Activated CD8-positive, alpha-beta memory T cell treated with anti-CD3 and anti-CD28 coated beads for 24 hours (primary cell): ENCODE measurements at regions not wholly inside any gene's neighbourhood (a gene's known extent, or its start where the extent isn't known, plus 50 kb on each side); places are given as distances from the start of the nearest gene placed in this dataset.
"Not testable (repeated sequence)": the region's sequence is repeated elsewhere in the genome, so short reads cannot be mapped to it uniquely, and the experiment has no call there.

Source experiments
- DNase-seq: peaks from one replicate; pipeline ENCODE4 v3.0.0-alpha.2; 2020

DNA sequence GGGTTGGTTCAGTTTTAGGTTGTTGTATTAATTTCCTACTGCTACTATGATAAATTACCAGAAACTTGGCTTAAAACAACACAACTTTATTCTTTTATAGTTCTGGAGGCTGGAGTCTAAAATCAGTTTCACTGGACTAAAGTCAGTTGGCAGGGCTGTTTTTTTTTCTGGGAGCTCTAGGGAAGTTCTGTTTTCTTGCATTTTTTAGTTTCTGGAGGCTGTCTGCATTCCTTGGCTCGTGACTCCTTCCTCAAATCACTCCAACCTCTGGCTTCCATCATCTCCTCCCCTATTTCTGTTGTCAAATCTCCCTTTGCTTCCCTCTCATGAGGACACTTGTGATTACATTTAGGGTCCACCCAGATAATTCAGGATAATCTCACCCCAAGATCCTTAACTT lies 51.3 kb upstream of the SUB1 start:
- DNase-seq: no peak

DNA sequence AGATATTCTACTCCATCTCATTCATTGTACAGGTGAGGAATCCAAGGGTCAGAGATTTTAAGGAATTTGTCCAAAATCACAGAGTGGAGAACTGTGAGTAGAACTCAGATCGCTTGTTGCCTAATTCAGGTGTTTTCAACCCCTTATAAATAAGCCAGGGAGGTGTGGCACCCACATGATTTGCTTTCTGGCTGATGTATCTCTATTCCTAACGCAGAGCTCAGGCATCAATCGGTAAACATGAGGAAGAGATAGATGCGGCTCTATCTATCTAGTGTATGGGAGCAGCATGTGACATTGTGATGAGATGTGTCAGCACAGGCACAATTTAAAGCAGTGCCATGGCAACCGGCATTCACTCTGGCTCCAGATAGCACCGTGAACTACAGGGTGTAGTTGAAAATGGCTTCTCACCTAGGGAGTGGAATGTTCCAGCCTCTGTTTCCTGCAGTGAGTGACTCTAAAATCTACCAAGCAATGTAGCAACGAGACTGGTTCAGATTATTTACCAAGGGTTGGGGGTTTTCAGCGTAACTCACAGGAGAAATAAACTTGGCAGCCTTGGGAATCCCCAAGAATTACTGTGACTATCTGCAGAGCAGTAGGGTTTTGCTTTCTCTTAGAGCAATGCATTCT lies 53.4 kb upstream of the SUB1 start:
- DNase-seq: peak; percentile 72

DNA sequence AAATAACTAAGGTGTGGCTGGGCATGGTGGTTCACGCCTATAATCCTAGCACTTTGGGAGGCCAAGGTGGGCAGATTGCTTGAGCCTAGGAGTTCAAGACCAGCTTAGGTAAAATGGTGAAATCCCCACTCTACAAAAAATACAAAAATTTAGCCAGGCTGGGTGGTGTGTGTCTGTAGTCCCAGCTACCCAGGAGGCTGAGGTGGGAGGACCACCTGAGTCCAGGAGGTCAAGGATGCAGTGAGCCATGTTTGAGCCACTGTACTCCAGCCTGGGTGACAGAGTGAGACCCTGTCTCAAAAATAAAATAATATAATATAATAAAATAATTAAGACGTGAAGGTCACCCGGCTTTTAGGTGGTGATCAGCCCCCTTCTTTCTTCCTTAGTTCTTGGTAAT lies 58.0 kb upstream of the SUB1 start:
- not testable (repeated sequence) for DNase-seq

DNA sequence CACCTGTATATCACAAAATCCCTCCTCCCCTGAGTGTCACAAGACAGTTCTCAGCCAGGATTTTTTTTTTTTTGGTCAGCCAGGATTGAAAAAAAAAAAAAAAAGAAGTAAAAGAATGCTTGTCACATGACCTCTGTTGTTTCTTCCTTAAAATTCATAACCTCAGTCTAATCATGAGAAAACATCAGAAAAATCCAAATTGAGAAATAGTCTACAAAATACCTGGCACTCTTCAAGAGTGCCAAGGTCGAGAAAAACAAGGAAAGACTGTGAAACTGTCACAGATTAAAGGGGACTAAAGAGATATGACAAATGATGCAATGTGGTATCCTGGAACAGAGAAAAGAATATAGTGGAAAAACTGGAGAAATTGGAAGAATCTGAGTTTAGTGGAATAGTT lies 58.5 kb upstream of the SUB1 start:
- no peak for DNase-seq

DNA sequence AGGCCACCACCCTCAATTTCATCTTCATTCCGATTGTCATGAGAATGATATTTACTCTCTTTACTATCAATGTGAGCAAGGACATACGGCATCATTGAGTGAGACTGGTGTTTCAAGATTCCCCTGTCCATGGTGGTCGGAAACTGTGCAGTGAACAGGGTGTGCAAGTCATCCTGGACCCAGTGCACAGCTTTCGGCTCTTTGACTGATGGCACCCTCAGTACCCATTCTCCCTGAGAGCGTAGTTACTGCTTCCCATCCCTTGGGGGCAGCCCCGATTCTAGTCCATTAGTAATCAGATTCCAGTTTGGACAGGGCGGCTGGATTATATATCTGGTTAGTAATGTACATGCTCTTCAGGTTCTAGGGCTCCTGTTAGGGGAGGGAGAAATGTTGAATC lies 61.7 kb upstream of the SUB1 start:
- no peak for DNase-seq

DNA sequence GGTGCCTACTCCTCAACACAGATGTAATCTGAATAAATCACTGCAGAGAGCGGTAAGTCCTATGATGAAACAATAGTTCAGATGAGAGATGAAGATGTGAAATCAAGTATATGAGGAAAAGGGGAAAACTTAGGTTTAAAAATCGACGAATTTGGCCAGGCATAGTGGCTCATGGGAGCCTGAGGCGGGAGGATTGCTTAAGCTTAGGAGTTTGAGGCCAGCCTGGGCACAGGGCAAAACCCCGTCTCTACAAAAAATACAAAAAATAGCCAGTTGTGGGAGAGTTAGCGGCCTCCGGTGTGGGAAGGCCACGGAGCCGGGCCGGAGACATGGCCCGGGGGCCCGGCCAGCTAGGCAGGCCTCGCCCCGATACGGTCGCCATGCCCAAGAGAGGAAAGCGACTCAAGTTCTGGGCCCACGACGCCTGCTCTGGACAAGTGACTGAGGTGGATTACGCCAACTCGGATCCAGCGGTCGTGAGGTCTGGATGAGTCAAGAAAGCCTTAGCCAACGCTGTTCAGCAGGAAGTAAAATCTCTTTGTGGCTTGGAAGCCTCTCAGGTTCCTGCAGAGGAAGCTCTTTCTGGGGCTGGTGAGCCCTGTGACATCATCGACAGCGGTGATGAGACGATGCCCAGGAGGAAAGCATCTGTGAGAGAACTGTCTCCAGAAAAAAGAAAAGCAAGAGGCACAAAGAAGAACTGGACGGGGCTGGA lies 62.8 kb upstream of the SUB1 start:
- no peak for DNase-seq

DNA sequence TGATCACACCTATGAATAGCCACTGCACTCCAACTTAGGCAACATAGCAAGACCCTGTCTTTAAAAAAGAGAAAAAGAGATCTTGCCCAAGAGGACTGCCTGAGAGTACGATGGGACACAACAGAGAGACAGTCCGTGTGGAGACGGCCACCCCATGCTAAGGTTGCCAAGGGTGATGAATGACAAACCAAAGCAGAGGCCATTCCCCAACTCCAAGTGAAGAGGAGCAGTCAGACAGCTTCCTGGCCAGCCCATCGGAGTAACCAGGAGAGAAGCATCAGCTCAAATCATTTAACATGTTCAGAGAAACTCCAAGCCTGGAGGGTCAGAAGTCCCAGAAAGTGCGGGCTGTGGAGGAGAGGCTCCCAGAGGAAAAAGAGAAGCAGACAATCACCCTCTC lies 63.9 kb upstream of the SUB1 start:
- no peak for DNase-seq

DNA sequence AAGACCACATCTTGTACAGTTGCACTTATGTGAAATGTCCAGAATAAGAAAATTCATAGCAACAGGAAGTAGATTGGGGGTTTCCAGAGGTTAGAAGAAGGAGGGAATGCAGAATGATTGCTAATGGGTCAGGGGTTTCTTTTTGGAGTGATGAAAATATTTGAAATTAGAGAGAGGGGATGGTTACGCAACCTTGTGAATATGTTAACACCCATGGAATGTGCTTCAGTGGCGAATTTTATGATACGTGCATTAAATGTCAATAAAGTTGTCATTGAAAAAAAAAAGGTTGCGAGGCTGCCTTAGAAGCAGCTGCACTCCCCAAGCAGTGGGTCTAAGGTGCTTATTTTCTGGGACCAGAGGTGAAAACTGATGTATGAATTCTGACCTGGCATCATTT lies 64.4 kb upstream of the SUB1 start:
- DNase-seq: no peak

DNA sequence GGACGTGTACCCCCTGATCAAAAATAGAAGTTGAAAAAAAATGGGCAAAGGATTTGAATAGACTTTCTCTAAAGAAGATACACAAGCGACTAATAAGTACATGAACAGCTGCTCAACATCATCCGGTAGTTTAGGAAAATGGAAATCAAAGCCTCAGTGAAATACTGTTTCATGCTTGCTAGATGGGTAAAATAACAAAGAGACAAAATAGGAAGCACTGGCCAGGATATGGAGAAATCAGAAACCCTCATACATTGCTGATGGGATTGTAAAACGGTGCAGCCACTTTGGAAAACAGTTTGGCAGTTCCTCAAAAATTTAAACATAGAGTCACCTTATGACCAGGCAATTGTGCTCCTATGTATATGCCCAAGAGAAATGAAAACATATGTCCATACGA lies 65.0 kb upstream of the SUB1 start:
- DNase-seq: no peak

DNA sequence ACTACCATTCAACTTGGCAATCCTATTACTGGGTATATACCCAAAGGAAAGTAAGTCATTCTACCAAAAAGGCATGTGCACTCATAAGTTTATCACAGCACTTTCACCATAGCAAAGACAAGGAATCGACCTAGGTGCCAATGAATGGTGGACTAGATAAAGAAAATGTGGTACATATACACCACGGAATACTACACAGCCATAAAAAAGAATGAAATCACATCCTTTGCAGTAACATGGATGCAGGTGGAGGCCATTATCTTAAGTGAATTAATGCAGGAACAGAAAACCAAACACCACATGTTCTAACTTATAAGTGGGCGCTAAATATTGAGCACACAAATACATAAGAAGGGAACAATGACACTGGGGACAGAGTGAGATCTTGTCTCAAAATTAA lies 65.8 kb upstream of the SUB1 start:
- DNase-seq: no peak

DNA sequence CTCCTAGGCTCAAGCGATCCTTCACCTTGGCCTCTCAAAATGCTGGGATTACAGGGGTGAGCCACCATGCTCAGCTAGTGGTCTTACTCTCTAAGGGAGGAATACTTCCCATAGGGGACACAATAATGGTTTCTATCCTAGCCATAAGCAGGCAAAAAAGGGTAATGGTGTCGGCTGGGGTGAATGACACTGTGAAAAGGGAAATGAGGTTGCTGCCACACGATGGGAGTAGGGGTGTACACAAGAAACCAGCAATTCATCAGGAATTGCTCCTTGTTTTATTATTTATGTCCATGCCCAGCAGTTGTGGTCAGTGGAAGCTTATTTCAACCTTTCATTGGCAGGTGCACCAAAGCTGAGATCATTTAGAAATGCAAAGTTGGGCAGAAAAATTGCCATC lies 70.3 kb upstream of the ZFR start:
- DNase-seq: no peak

DNA sequence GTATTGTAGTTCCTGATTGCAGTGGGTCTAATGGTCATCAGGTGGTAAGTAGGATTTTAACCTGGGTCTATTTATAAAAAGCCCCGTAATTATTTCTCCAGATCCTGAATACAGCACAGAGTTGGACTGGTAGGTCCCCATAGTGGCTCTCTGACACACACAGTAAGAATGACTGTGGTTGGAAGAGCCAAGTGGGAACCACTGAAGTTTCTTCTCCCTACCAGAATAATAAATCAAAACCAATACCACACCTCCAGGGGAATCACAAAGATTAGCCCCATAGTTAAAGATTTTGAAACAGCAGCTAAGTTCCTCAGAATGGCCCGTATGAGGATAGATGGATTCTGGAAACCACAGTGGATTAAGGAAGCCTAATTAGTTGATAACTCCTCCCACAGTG lies 68.4 kb upstream of the ZFR start:
- no peak for DNase-seq

DNA sequence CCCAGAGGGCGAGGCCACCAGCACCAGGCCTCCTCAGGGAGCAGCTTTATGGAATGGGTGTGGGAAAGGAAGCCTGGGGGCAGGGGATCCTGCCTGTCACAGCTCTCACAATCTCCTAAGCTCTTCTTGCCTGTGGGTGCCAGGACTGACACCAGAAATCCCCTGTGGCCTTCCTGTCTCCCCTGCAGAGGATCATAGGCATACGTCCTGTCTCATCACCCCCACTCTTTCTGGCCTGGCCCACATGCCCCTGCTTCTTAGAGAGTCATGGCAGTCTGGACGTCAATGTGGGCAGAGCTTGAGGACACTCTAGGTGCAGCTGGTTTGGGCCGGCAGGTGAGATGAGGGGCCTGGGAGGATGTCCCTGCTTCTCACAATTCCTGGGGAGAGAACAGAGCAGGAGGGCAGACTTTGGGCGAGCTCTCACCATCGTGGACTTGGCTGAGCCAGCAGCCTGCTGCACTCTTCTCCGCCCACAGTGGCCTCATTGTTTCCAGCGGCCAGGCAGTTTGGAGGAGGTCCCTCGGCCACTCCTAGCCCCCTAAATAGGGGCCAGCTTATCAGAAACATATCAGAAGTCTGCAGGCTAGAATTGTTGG lies 67.3 kb upstream of the ZFR start:
- no peak for DNase-seq

DNA sequence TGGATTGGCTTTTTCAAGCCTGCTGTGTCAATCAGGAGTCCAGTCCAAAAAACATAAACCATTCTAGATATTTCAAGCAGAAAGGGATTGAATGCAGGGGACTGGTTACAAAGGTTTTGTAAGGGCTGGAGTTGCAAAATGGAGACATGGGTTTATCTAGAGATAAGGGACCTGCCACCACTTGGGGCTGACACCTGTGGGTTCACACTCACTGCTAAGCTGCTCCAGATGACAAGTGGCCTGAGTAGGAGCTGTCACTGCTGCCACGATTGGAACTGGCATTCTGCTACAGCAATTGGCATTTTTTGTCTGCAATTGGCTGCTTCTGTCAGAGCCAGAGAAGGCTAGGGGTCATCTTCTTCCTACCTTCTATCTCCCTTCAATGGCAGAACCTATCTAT lies 66.3 kb upstream of the ZFR start:
- DNase-seq: no peak

DNA sequence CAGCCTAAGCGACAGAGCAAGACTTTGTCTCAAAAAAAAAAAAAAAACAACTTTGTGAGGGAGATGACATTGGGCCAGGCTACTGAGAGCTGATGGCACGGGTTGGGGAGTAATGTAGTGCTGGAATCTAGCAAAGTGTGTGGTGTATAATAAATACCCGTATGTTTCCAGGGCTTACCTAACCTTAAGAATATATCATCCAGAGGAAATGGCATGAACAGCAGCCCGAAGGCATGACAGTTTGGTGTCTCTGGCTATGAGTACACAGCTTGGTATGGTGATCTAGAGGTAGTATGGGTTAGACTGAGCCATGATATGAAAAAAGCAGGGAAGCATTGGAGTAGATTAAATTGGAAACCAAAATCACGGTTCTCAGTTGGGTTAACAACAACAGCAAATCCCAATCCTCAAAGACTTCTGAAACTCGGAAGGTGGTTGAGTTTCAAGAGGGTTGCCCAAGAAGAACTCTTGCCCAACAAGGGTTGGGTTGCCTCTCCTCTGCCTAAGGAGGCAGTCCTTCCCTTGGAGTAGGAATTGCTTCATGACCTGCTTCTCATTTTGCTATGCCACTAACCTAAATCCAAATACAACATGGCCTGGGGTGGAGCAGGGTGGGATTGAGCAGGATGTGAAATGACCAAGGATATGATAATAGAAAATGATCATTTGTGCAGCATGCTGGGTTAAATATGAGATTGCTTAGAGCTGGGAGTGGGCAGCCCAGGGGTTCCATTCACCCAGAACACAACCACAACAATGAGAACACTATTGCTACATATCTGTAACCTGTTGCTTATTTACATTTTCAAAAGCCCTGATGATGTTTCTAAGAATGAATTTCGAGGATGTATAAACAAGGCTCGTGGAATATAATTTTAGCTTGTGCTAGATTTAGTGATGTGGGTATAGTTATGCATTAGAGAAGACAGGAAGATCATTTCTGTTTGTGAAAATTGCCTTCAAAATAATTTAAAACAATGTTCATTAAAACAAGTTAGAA lies 64.6 kb upstream of the ZFR start:
- no peak for DNase-seq

DNA sequence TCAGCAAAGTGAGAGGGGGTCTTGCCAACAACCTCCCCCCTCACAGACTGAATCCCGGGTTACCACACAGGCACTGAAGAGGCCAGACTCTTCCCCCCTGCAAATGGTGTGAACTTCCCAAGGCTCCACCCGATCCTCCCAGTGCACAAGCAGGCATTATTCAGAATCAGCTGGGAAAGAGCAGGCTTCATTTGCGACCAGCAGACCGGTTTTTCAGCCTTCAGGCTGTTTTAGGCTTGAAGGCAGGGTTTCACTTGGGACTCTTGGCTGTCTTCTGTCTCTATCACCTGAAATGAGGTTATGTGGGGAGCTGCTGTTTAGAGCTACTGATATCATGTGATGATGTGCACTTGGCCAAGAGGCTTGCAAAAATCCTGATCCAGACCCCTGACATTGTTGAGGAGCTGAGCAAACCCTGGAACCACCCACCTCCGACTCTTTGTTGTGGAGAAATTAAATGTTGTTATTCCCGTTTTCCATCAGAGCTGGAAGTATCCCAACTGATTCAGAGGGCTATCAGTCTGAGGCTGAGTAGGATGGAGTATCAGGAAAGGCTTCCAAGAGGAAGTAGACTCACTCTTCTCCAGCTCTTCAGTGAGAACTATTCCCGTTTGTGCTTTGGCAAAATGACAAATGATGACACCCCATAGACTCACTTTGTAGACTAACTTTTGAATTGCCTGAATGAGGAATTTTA lies 63.3 kb upstream of the ZFR start:
- DNase-seq: no peak

DNA sequence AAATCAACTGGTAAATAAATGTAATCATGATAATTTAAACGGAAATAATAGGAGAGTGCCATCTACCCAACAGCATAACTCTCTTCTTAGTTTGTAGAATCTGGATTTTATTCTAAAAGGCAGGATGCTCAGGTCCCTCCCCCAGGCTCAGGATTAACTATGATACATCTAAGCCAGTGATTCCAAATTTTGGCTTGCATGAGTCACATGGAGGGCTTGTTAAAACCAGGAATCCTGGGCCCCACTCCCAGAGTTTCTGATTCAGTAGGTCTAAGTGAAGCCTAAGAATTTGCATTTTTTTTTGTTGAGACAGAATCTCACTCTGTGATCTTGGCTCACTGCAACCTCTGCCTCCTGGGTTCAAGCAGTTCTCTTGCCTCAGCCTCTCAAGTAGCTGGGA lies 62.3 kb upstream of the ZFR start:
- DNase-seq: no peak

DNA sequence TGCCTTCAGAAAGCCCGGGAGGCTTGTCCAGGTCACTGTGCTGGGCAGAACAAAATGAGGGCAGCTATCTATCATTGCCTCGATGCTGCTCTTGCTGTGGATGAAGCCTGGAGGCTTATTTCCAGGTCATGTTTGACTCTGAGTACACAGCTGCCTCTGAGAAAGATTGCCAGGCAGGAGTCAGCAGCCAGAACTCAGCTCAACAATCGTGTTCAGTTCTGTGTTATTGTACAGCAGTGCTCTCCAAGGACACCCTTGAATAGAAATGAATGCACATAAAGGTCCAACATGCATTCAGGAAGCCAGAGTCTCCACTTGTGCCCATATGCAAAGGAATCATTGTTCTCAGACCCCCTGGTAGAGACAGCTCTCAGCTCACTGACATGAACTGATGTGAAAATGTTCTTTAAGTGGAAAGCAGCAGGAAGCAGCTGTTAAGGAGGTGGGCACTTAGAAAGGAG lies 61.7 kb upstream of the ZFR start:
- DNase-seq: no peak

DNA sequence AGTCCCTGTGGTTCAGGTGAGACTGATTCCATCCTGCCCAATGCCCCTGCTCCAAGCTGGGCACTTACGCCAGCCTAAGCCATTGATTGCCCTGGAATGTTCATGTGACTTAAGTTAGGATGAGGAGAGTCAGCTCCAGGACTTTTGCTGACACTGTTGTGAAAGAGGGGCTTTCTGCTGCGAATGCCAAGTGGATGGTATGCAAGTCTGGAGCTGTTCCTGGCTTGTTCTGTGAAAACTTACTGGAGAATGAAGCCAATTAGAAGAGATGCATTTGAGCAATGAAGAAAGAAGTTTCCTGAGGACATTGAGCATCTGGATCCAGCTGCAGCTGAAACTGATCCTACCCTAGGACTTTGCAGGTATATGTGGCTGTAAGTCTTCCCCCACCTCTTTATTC lies 61.2 kb upstream of the ZFR start:
- DNase-seq: no peak

DNA sequence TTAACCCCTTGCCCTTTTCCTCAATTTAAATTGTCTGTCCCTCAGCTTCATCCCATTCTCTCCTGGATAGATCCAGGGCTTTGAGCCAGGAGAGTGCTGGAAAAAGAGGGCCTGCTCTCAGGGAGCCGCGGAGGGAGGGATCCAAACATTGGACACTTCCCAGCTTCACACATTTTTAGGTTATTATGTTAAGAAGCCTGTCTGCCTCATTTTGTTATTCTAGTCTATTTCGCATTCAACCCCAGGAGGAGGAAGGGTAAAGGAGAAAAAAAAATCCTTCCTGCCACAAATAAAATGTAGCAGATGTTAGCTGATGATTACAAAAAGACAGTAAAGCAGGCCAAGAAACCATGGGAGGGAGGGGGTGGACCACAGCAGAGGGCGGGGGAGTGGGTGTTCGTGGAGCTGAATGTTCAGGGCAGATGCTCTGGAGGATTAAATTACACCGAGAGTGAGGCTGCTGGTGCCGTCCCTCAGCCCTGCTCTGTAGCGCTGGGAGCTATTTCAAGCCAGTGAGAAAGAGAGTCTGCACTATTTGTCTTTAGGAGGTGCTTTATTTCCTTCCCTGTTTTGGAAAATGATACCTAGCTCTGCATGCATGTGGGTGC lies 60.6 kb upstream of the ZFR start:
- no peak for DNase-seq

DNA sequence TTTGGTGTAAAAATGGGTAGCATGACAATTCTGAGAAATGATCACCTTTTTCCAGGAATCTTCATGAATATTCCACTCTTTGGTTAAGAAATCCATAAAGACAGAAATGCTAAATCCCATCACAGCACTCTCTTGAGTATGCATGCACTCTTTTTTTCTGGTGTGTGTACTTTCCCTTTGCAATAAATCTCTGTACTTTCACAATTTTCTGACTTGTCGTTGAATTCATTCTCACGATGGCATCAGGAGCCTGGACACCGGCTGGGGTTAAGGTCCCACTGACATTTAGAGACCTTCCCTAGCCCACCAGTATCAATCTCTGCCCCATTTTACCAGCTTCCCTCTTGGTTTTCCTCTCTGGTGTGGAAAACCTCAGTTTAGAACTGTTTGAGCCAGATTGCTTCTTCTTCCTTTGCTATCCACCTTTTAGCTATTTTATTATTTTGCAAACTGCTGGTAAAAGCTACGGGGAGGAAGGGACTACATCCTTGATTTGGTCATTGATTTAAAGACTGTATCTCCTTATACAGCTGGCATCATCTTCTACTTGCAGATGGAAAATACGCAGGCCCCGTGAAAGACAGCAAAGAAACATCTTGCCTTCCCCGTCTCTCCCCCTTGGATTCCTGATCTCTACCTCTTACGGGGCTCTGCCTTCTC lies 59.9 kb upstream of the ZFR start:
- DNase-seq: no peak

DNA sequence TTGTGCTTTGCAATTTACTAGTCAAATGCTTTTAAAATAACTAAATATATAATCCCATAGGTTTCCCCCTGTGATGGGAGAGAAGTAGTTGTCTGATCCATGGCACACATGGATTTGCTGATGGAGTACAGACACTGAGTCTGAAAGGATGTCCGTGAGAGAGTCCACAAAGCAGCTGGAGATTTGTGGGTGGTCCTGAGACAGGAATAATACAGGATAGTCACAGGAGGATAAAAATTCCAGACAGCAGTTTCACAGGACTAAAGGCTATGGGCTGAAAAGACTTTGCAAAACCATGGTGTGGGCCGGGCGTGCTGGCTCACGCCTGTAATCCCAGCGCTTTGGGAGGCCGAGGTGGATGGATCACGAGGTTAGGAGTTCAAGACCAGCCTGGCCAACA lies 58.7 kb upstream of the ZFR start:
- no peak for DNase-seq
